OCI-LY1 (cell line): ENCODE measurements at regions not wholly inside any gene's neighbourhood (a gene's known extent, or its start where the extent isn't known, plus 50 kb on each side); places are given as distances from the start of the nearest gene placed in this dataset.

ENCODE experiments used
- H2AFZ ChIP-seq: fragments of 200-600 bp; sonication (generic), shearing (Covaris generic); 2 replicates; pipeline ENCODE4 v1.6.0; 2014; ENCODE audit warnings: antibody characterized with exemption, mild to moderate bottlenecking, low read length
- H3F3A ChIP-seq: fragments of 200-600 bp; sonication (generic), shearing (Covaris generic); 2 replicates; pipeline ENCODE4 v1.6.0; 2014; ENCODE audit warnings: mild to moderate bottlenecking, antibody characterized with exemption, low read length, moderate library complexity; ENCODE audit not compliant: insufficient read depth
- H3K27ac ChIP-seq: fragments of 200-600 bp; sonication (generic); 2 replicates; pipeline ENCODE4 v1.5.1; 2014; ENCODE audit warnings: low read length, mixed run types, mild to moderate bottlenecking, low read depth; ENCODE audit not compliant: poor library complexity, severe bottlenecking
- H3K27me3 ChIP-seq: fragments of 200-600 bp; sonication (generic); 2 replicates; pipeline ENCODE4 v1.6.0; 2014; ENCODE audit warnings: antibody characterized with exemption, mild to moderate bottlenecking, low read length, moderate library complexity; ENCODE audit not compliant: insufficient read depth
- H3K36me3 ChIP-seq: fragments of 200-600 bp; sonication (generic); 2 replicates; pipeline ENCODE4 v1.6.1; 2014; ENCODE audit warnings: mild to moderate bottlenecking, antibody characterized with exemption, low read length, moderate library complexity, mixed read lengths; ENCODE audit not compliant: insufficient read depth
- H3K4me1 ChIP-seq: fragments of 200-600 bp; sonication (generic); 2 replicates; pipeline ENCODE4 v1.5.1; 2014; ENCODE audit warnings: mild to moderate bottlenecking, low read length, moderate library complexity; ENCODE audit not compliant: insufficient read depth, severe bottlenecking
- H3K4me2 ChIP-seq: fragments of 200-600 bp; sonication (generic), shearing (Covaris generic); 2 replicates; pipeline ENCODE4 v1.6.1; 2014; ENCODE audit warnings: low read length
- H3K4me3 ChIP-seq: fragments of 200-600 bp; sonication (generic); 2 replicates; pipeline ENCODE4 v1.5.1; 2014; ENCODE audit warnings: low read length, low read depth, mild to moderate bottlenecking, mixed read lengths; ENCODE audit not compliant: poor library complexity, severe bottlenecking
- H3K79me2 ChIP-seq: fragments of 200-600 bp; shearing (Covaris generic); 2 replicates; pipeline ENCODE4 v1.6.1; 2016; ENCODE audit warnings: mixed run types, low read length, mixed read lengths; ENCODE audit not compliant: insufficient read depth
- H3K9ac ChIP-seq: fragments of 200-600 bp; sonication (generic), shearing (Covaris generic); 2 replicates; pipeline ENCODE4 v1.6.1; 2014; ENCODE audit warnings: mild to moderate bottlenecking, low read length, mixed read lengths
- H3K9me2 ChIP-seq: fragments of 200-600 bp; sonication (generic), shearing (Covaris generic); 2 replicates; pipeline ENCODE4 v1.6.1; 2014; ENCODE audit warnings: low read depth, mild to moderate bottlenecking, low read length, mixed read lengths
- H3K9me3 ChIP-seq: fragments of 200-600 bp; shearing (Covaris generic); 2 replicates; pipeline ENCODE4 v1.6.1; 2014; ENCODE audit warnings: low read length, mixed read lengths
- H4K20me1 ChIP-seq: fragments of 200-600 bp; sonication (generic), shearing (Covaris generic); 2 replicates; pipeline ENCODE4 v1.6.0; 2016; ENCODE audit warnings: mild to moderate bottlenecking, low read length; ENCODE audit not compliant: insufficient read depth
- CTCF ChIP-seq: fragments of 200-600 bp; sonication (generic), shearing (Covaris generic); IDR thresholded peaks from 2 replicates; pipeline ENCODE4 v1.5.1; 2017; ENCODE audit warnings: mild to moderate bottlenecking, antibody characterized with exemption, low read length, moderate library complexity, mixed read lengths
- EZH2 ChIP-seq: fragments of 200-600 bp; sonication (generic), shearing (Covaris generic); IDR thresholded peaks from 2 replicates; pipeline ENCODE4 v1.8.0; 2017; ENCODE audit warnings: borderline replicate concordance, mixed run types, mild to moderate bottlenecking, antibody characterized with exemption, low read length, moderate library complexity, mixed read lengths

GRCh38 chr17:56679115-56679776, 85.7 kb downstream of the NOG start:
- Histone ChIP-seq H4K20me1 (no peaks in the 10 kb centered on the region), H3K27me3 (no peaks in the 10 kb centered on the region; the same call in 1 of the 2 replicates), H3K79me2 (no peaks in the 10 kb centered on the region), H3K9me2 (no peaks in the 10 kb centered on the region), H3K4me2 (no peak overlapping the region), H3K9me3 (no peaks in the 10 kb centered on the region), H2AFZ (0 out of 2 replicates have a peak overlapping the region, but pooled peaks have one; percentile 27), H3K27ac (no peak overlapping the region), H3K4me1 (no peaks in the 10 kb centered on the region), H3F3A (no peaks in the 10 kb centered on the region), H3K9ac (no peak overlapping the region), H3K36me3 (no peaks in the 10 kb centered on the region), H3K4me3 (no peak overlapping the region)
- TF ChIP-seq CTCF, result peak; percentile 65
- TF ChIP-seq EZH2, result no peak

GRCh38 chr17:56679777-56680422, 86.4 kb downstream of the NOG start:
- H3K27me3 ChIP-seq, result no peaks in the 10 kb centered on the region; the same call in 1 of the 2 replicates
- no peaks in the 10 kb centered on the region for H3K79me2 ChIP-seq
- no peak overlapping the region for H2AFZ ChIP-seq
- no peaks in the 10 kb centered on the region for H3K9me3 ChIP-seq
- no peaks in the 10 kb centered on the region for H3K4me1 ChIP-seq
- H3K4me3 ChIP-seq, result no peak overlapping the region
- no peak overlapping the region for H3K27ac ChIP-seq
- H3K9me2 ChIP-seq, result no peaks in the 10 kb centered on the region
- no peaks in the 10 kb centered on the region for H3F3A ChIP-seq
- H3K9ac ChIP-seq, result no peak overlapping the region
- no peaks in the 10 kb centered on the region for H4K20me1 ChIP-seq
- H3K4me2 ChIP-seq, result no peak overlapping the region
- TF ChIP-seq EZH2, result no peak
- no peak for TF ChIP-seq CTCF
- H3K36me3 ChIP-seq, result no peaks in the 10 kb centered on the region

- Histone ChIP-seq H3K27me3 (no peaks in the 10 kb centered on the region; the same call in 1 of the 2 replicates), H3K27ac (no peak overlapping the region), H3K9me2 (no peaks in the 10 kb centered on the region), H3K4me3 (no peak overlapping the region), H3F3A (no peaks in the 10 kb centered on the region), H3K4me1 (no peaks in the 10 kb centered on the region), H2AFZ (no peak overlapping the region), H3K9ac (no peak overlapping the region), H3K79me2 (no peaks in the 10 kb centered on the region), H3K4me2 (no peak overlapping the region), H3K36me3 (no peaks in the 10 kb centered on the region), H4K20me1 (no peaks in the 10 kb centered on the region), H3K9me3 (no peaks in the 10 kb centered on the region)
- TF ChIP-seq EZH2 (no peak), CTCF (no peak)
These were observed 87.2 kb downstream of the NOG start for GRCh38 chr17:56680676-56681075.
